Gastroesophageal sphincter (tissue), 4 donors: ENCODE measurements at regions not wholly inside any gene's neighbourhood (a gene's known extent, or its start where the extent isn't known, plus 50 kb on each side); places are given as distances from the start of the nearest gene placed in this dataset.

Experiments used
- ATAC-seq: fragments of 150-250 bp; one replicate; pipeline ENCODE4 v1.9.1; 2016; ENCODE audit warnings: mild to moderate bottlenecking, moderate library complexity
- H3K27ac ChIP-seq, 4 donors: fragments of 200-600 bp; sonication (generic) in 3 of 4; 1 replicate in 3 of 4; 2 replicates in 1 of 4; pipeline ENCODE4 v1.5.1; 2016 to 2019
- H3K27me3 ChIP-seq: fragments of 200-600 bp; sonication (generic); one replicate; pipeline ENCODE4 v1.5.1; 2019
- H3K36me3 ChIP-seq, 2 donors: fragments of 200-600 bp; sonication (generic); one replicate each; pipeline ENCODE4 v1.5.1; 2019; ENCODE audit warnings: control low read depth in 1 of 2
- H3K4me1 ChIP-seq, 3 donors: fragments of 200-600 bp; sonication (generic); 1 replicate in 2 of 3; 2 replicates in 1 of 3; pipeline ENCODE4 v1.5.1; 2016 to 2019; ENCODE audit warnings: control low read depth in 2 of 3
- H3K4me3 ChIP-seq, 2 donors: fragments of 200-600 bp; sonication (generic); one replicate each; pipeline ENCODE4 v1.5.1; 2019; ENCODE audit warnings: mild to moderate bottlenecking in 1 of 2, moderate library complexity in 1 of 2
- H3K9me3 ChIP-seq, 3 donors: fragments of 200-600 bp; sonication (generic); one replicate each; pipeline ENCODE4 v1.5.1; 2017 to 2019; ENCODE audit warnings: control low read depth in 2 of 3
- EP300 ChIP-seq: sonication (generic); formaldehyde crosslinking; IDR thresholded peaks from one replicate; pipeline ENCODE4 v1.6.1; 2017; ENCODE audit warnings: antibody characterized with exemption, mild to moderate bottlenecking
- POLR2A ChIP-seq, 2 donors: fragments of 450-650 bp; IDR thresholded peaks; one replicate each; pipeline ENCODE4 v1.6.1; 2017; ENCODE audit warnings: antibody characterized with exemption in 2 of 2, mild to moderate bottlenecking in 2 of 2, moderate library complexity in 1 of 2
- POLR2AphosphoS5 ChIP-seq: sonication (generic); formaldehyde crosslinking; IDR thresholded peaks from one replicate; pipeline ENCODE4 v1.6.1; 2017; ENCODE audit warnings: antibody characterized with exemption
- WGBS, 2 donors: methylation state at CpG; one replicate each; pipeline ENCODE4 v1.1.5; 2018; ENCODE audit warnings: low coverage in 1 of 2; 5-methylcytosine and 5-hydroxymethylcytosine counted together
- TF ChIP-seq, protein P1 (sequence below), 4 experiments: fragments of 200-600 bp in 2 of 4; fragments of 450-650 bp in 2 of 4; sonication (generic) in 1 of 4; IDR thresholded peaks; one replicate each; pipeline ENCODE4 v1.5.1; 2017 to 2019; ENCODE audit warnings: antibody characterized with exemption in 4 of 4, mild to moderate bottlenecking in 2 of 4, moderate library complexity in 2 of 4

DNA sequence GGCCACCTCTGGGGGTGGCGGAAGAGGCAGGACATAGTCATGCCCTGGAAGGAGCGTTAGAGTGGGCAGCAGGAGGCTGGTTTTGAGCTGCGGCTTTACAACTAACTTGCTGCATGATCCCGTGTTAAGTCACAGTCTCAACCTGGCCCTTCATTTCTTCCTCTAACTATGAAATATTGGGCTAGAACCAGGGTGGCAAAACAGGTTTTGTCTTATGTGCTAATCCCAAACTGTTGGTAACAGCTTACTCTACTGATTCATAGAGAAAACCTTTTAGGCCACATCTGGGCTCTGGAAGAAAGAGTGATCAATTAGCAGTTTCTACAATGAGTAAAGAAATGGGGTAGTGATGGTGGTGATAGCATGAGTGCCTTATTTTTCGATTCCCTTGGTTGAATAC lies 74.1 kb upstream of the CLINT1 start:
- H3K27ac ChIP-seq = no peak overlapping the region
- H3K4me1 ChIP-seq = peaks cover 0 to 11% (median 0%) of the 10 kb centered on the region in 3 donors
- no peak overlapping the region for H3K4me3 ChIP-seq
- ATAC-seq = no peak
- 90 to 95% methylated on average over 2 to 5 of the region's 5 CpGs for WGBS, 2 donors
- no peaks in the 10 kb centered on the region for H3K27me3 ChIP-seq
- H3K9me3 ChIP-seq = peaks cover 0 to 7% (median 0%) of the 10 kb centered on the region in 3 donors
- TF ChIP-seq POLR2A (IDR thresholded peaks at IDR 0.05) (no peak), EP300 (no peak), POLR2AphosphoS5 (no peak)
- TF ChIP-seq, protein P1, sequence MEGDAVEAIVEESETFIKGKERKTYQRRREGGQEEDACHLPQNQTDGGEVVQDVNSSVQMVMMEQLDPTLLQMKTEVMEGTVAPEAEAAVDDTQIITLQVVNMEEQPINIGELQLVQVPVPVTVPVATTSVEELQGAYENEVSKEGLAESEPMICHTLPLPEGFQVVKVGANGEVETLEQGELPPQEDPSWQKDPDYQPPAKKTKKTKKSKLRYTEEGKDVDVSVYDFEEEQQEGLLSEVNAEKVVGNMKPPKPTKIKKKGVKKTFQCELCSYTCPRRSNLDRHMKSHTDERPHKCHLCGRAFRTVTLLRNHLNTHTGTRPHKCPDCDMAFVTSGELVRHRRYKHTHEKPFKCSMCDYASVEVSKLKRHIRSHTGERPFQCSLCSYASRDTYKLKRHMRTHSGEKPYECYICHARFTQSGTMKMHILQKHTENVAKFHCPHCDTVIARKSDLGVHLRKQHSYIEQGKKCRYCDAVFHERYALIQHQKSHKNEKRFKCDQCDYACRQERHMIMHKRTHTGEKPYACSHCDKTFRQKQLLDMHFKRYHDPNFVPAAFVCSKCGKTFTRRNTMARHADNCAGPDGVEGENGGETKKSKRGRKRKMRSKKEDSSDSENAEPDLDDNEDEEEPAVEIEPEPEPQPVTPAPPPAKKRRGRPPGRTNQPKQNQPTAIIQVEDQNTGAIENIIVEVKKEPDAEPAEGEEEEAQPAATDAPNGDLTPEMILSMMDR (IDR thresholded peaks at IDR 0.05) = no peak
- H3K36me3 ChIP-seq = no peaks in the 10 kb centered on the region

- Histone ChIP-seq H3K4me3 (no peak overlapping the region), H3K4me1 (peaks cover 0 to 11% (median 0%) of the 10 kb centered on the region in 3 donors), H3K27me3 (no peaks in the 10 kb centered on the region), H3K36me3 (no peaks in the 10 kb centered on the region), H3K9me3 (peaks cover 0 to 7% (median 0%) of the 10 kb centered on the region in 3 donors), H3K27ac (no peak overlapping the region)
- 36 to 69% methylated on average over 3 to 6 of the region's 7 CpGs for WGBS, 2 donors
- TF ChIP-seq, protein P1 (IDR thresholded peaks at IDR 0.05) = no peak
- TF ChIP-seq POLR2A (IDR thresholded peaks at IDR 0.05) (no peak), POLR2AphosphoS5 (no peak)
- no peak for ATAC-seq
These were observed 71.8 kb upstream of the CLINT1 start for GRCh38 chr5:157930710-157931109.

DNA sequence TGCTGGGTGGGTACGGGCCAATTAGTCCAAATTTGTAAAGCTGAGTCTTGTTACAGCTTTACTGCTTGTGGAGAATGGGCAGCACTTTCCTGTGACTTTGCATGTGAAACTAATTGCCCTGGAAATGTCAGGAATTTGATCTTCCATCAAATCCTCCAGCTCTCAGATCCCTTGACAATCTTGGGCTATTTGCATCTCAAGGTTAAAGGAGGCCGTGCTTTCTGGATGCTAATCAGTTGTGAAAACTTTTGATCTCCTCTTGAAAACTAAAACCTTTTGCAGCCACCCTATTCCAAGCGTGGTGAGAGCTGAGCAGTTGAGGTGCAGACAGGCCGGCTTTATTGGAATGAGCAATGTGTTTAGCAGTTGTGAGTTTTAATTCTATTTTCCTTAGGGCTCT lies 68.0 kb upstream of the CLINT1 start:
- Histone ChIP-seq H3K4me3 (no peak overlapping the region), H3K36me3 (no peaks in the 10 kb centered on the region), H3K27ac (no peak overlapping the region), H3K9me3 (no peaks in the 10 kb centered on the region), H3K4me1 (peaks cover 0 to 11% (median 0%) of the 10 kb centered on the region in 3 donors), H3K27me3 (no peaks in the 10 kb centered on the region)
- WGBS, 2 donors = 79 to 83% methylated on average over 3 to 4 of the region's 4 CpGs
- no peak for ATAC-seq
- no peak for TF ChIP-seq POLR2AphosphoS5
- TF ChIP-seq EP300 = no peak
- no peak for TF ChIP-seq POLR2A (IDR thresholded peaks at IDR 0.05)
- TF ChIP-seq, protein P1 (IDR thresholded peaks at IDR 0.05) = no peak

DNA sequence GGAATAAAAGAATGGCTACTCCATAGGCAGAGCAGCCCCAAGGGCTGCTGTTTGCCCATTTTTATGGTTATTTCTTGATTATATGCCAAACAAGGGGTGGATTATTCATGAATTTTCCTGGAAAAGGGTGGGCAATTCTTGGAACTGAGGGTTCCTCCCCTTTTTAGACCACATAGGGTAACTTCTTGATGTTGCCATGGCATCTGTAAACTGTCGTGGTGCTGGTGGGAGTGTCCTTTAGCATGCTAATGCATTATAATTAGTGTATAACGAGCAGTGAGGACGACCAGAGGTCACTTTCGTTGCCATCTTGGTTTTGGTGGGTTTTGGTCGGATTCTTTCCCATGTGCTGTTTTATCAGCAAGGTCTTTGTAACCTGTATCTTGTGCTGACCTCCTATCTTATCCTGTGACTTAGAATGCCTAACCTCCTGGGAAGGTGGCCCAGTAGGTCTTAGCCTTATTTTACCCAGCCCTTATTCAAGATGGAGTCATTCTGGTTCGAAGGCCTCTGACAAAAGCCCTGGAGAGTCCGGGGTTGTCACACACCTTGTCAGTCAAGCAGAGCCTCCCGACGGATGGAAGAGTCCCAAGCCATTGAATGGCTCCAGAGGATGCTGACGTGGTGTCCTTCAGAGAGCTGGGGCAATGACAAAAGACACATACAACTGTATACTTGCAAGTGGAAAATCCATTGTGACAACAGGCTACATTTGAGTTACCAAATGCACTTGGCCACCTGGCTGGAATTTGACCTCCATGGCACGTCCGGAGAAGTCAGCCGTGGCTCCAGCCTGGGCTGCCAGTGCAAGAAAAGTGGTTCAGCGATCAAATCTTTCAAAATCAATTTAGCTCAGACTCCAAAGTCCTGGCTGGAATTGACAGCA lies 67.1 kb upstream of the CLINT1 start:
- Histone ChIP-seq H3K27me3 (no peaks in the 10 kb centered on the region), H3K36me3 (no peaks in the 10 kb centered on the region), H3K4me3 (no peak overlapping the region), H3K9me3 (no peaks in the 10 kb centered on the region), H3K27ac (no peak overlapping the region), H3K4me1 (peaks cover 0 to 7% (median 0%) of the 10 kb centered on the region in 3 donors)
- TF ChIP-seq EP300 = no peak
- no peak for TF ChIP-seq POLR2AphosphoS5
- TF ChIP-seq, protein P1 (IDR thresholded peaks at IDR 0.05) = no peak
- no peak for TF ChIP-seq POLR2A (IDR thresholded peaks at IDR 0.05)
- WGBS, 2 donors = 72 to 92% methylated on average over 5 to 8 of the region's 14 CpGs
- ATAC-seq = no peak
